ENCODE measurements at regions not wholly inside any gene's neighbourhood (a gene's known extent, or its start where the extent isn't known, plus 50 kb on each side); places are given as distances from the start of the nearest gene placed in this dataset.

DNA sequence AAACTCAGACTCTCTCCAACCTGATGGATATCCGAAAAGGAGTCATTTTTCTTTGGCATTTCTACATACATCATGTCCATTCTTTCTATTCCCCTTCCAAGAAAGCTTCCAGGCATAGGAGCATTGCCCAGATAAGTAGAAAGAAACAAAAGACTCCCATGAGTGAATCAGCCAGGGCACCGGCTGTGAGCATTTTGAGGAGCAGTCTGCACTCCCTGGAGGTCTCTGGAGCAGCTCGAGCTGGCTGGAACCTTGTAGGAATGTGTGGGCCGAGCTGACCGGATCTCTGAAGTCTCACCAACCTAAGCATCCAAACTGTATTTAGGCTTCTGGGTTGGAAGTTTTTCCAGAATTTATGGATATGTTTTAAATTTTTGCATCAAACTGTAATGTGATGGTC lies 161.4 kb upstream of the TRPC7 start:
- FAIRE-seq: no peak

DNA sequence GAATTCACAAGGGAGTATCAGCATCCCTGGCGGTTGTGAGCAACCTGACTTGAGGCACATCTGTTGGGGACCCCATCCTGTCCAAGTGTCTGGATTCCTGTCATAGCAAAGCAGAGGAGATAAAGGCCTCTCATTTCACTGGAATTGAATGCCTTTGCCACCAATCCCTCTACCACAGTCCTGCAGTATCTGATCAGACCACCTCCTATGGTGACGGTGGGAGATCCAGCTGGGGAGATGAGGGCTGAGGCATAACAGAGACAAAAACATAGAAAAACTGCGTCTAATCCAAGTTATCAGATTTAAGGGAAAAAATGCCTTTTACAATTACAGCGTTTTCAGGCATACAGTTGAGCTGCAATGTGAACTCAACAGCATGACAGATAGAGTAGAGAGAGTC lies 160.7 kb upstream of the TRPC7 start:
- no peak for FAIRE-seq

DNA sequence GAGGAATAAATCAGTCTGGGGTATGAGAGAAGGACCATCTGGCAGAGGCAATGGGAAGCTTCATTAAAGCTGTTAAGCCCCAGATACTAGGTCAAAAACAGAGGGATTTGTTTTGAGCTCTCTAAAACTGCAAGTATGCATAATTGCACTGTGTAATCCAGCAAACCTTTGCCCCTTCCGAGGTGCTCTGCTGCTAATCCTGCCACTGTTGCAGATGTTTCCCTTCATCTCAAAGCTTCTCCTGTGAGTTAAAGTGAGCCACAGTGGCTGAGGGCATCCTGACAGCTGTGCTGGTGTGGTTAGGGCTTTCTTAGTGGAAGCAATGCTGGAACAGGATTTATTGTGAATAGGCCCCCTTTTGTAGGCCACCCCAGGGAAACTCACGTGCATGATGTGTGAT lies 160.3 kb upstream of the TRPC7 start:
- no peak for FAIRE-seq

DNA sequence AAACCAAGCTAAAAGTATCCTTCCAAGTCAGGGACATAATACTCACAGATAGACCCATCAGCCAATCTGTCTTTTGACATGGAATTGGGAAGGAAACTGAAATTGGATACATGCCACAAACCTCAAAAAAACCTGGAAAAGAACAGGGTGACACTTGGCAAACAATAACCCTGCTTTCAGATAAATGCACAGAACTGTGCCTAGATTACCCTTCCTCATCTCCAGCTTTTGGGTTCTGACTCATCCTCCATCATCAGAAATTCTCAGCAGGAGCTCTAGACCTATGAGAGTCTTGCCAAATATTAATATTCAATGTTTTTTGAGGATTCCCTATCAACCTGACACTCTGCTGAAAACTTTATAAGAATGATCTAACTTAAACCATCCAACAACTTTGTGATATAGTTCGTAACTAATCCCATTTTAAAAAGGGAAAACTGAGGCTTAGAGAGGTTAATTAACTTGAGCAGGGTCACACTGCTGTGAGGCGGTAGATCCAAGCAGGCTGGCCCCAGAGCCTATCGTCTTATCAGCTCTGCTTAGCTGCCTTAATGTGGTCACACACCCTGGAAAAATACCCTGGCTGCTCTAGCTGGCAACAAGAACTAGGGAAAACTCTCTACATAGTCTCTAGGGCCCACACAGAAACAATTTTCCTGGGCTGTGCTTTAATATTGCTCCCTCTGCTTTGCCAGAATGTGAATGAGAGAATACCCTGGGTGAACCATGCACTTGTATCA lies 157.0 kb upstream of the TRPC7 start:
- no peak for FAIRE-seq

GRCh38 chr5:136521696-136522095 lies 156.4 kb upstream of the TRPC7 start:
- no peak for FAIRE-seq

GRCh38 chr5:136518814-136519213 lies 153.5 kb upstream of the TRPC7 start:
- no peak for FAIRE-seq

DNA sequence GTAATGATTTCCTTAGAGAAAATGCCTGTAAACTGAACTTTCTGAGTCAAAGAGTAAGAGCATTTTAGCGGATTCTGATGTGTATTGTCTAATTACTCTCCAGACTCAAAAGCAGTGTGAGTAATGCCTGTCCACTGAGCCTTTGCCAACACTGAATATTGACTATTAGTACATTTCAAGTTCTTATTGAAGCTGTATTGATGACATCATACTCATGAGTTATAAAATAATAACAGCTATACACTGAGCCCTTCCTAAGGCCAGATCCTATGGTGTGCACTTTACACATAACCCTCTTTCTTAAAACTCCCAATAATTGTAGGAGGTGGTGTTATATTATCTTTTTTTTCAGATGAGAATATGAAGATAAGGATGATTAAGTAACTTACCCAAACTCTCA lies 152.8 kb upstream of the TRPC7 start:
- no peak for FAIRE-seq

DNA sequence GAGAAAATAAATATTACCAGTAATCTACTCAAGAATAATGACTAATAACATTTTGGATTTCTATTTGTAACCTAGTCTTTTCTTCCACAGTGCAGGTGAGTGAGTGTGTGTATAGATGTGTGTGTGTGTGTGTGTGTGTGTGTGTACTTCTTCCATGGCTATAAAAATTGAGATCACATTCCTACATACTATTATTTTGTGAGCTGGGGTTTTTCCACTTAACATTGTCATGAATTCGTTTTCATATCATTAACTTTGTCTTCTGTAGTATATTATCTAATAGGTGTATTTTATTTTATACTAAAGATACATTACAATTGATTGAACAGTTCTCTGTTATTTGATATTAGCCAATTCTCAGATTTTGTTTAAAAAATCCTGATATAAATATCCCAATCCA lies 152.4 kb upstream of the TRPC7 start:
- no peak for FAIRE-seq

DNA sequence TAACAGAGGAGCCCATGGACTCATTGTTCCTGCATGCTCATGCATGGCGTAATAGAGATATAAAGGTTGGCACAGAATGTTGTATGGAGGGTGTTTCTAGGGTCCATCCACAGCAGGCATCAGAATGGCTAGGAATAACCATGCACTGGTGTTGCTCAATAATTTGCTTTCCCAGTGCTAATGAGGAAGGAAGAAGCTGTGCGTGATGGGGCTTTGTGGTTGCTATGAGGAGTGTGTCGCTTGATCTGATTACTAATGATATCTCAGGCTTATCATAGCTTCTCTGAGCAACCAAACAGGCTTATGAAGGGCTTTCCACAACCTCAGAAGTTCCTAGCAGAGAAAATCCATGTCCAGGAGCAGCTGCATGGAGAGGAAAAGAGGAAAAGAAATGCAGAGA lies 151.3 kb upstream of the TRPC7 start:
- FAIRE-seq: no peak

GRCh38 chr5:136513430-136513829 lies 148.1 kb upstream of the TRPC7 start:
- FAIRE-seq: no peak

DNA sequence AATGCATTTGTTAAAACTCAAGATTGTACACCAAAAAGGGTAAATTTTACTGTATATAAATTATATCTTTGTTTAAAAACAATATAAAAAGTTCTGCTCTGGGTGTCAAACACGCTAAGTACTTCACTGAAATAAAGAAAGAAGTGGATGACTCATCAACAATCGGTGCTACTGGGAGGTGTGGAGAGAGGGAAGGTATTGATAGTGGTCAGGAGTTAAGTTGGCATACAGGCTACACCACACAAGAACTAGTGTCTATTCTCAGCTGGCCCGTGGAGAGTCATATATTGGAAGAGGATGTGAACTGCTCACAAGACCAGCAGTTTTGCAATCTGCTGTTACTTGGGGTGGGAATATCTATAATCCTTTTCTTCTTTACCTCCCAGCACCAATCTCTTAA lies 145.7 kb upstream of the TRPC7 start:
- FAIRE-seq: no peak

DNA sequence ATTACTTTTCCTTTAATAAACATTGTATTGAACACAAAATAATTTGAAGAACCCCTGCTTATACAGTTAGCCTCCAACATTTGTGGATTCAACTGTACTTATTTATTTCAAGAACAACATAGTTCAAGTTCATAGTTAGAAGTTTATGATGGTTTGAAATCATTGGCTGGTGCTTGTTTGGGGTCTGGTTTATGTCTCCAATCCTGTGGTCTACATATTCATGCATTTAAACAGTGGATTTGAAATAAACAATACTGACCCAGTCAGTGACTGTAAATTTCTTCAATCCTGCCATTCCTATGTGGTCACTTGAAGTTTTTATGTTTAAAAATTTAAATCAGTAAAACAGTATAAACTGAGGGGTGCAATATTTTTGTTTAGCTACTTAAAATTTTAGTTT lies 145.1 kb upstream of the TRPC7 start:
- FAIRE-seq: peak; percentile 92

GRCh38 chr5:136506131-136506530 lies 140.8 kb upstream of the TRPC7 start:
- no peak for FAIRE-seq

- FAIRE-seq: no peak
Measured at GRCh38 chr5:136501133-136501532, 135.8 kb upstream of the TRPC7 start.

- no peak for FAIRE-seq
Measured at GRCh38 chr5:136492587-136492986, 127.2 kb upstream of the TRPC7 start.

DNA sequence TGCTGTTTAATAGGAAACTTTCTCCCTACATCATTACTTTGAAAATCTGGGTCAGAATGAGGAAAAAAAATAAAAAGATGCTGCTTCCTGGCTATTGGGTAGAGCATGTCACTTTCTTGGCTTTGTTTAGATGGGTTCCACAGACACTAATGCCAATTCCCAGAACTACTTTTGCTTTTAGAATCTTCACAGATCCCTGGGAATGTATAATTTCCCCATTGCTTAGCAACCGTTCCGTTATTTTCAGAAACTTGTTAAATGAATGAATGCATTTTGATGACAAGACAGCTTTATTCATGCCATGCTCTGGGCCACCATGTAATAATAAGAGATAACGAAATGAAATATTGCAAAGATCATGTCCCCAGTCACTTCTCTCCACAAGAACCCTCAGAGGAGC lies 126.5 kb upstream of the TRPC7 start:
- FAIRE-seq: no peak

DNA sequence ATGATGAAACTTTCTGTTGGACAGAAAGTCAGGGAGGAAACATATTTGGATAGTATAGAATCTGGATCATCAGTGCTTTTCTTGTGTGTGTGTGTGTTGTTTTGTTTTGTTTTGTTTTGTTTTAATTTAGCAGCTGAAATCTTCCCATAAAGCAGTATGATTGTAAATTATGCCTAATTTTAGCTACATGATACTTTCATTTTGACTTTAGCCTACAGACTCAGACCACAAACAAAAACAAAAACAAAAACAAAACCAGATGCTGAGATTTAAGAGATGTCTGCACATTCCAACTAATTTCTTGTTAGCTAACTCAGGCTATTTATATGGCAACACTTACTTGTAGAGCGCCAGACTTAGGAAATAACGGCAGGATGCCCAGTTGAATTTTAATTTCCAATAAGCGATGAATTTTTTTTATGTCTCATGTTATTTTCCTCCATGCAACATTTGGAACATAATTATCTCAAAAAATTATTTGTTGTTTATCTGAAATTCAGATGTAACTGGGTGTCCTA lies 119.5 kb upstream of the TRPC7 start:
- peak; percentile 97 for FAIRE-seq

- FAIRE-seq: no peak
Measured at GRCh38 chr5:136482206-136482605, 116.9 kb upstream of the TRPC7 start.

DNA sequence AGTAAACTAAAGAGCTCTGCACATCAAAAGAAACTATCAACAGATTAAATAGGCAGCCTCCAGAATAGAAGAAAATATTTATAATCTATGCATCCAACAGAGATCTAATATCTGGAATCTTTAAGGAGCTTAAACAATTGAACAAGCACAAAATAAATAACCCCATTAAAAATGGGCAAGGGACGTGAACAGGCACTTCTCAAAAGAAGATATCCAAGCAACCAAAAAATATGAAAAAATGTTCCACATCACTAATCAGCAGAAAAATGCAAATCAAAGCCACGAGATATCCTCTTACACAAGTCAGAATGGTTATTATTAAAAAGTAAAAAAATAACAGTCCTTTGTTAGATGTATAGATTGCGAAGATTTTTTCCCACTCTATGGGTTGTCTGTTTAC lies 109.1 kb upstream of the TRPC7 start:
- no peak for FAIRE-seq

- FAIRE-seq: no peak
Measured at GRCh38 chr5:136467632-136468031, 102.3 kb upstream of the TRPC7 start.

- peak; percentile 59 for FAIRE-seq
Measured at GRCh38 chr5:136466041-136466415, 100.7 kb upstream of the TRPC7 start.

- no peak for FAIRE-seq
Measured at GRCh38 chr5:136458481-136458880, 93.1 kb upstream of the TRPC7 start.

DNA sequence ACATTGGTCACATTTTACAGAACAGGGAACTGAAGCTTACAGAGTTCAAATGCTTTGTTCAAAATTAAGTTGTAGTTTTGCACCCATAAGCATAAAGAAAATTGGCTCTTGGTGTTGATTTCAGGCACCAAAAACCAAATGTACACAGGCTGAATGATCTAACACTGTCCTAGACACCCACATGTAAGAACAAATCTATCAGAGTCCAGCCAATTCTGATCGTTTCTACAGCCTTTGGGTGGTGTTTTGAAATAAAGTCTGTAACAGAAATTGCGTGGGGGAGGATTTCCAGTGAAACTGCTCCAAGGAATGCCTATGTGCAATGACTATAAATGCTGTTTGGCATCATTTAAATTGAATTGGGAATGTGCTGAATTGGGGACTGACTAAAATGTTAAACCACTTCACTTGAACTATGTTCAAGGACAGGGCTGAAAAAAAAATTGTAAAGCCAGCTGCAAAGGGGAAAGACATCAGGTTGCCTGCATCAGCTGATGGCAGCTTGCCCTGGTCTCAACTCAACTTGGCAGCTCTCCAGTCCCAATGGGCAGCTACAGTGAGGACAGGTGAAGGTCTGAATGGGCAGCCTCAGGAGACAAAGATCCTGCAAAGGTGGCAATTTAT lies 92.2 kb upstream of the TRPC7 start:
- FAIRE-seq: no peak

DNA sequence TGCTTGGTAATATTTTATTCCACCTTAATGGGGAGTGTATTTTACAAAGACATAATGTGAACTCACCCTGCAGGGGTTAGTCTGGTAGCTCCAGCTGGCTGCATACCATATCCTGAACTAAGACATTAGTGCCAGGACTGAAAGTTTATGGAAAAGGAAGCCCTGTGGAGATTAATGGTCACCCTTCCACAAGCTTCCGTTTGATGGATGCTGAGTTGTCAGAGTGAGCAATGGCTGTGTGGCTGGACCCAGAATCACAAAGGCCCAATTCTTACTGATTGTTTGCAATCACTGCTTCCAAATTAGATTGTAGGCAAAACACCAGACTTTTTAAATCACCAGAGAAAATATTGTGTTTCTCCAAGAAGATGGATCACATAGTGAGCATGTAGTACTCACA lies 90.1 kb upstream of the TRPC7 start:
- no peak for FAIRE-seq

Measured in endometrium (tissue), 2 donors.